CD14-positive monocyte (primary cell): ENCODE measurements at regions not wholly inside any gene's neighbourhood (a gene's known extent, or its start where the extent isn't known, plus 50 kb on each side); places are given as distances from the start of the nearest gene placed in this dataset.

ENCODE experiments used
- DNase-seq, 3 donors: peaks; one replicate each; pipeline ENCODE4 v3.0.0-alpha.2; 2011 to 2022
- H2AFZ ChIP-seq: 2 replicates; pipeline ENCODE4 v1.6.0; 2012; ENCODE audit warnings: mild to moderate bottlenecking, low read depth, low read length, inconsistent platforms; ENCODE audit not compliant: insufficient read depth, poor library complexity, severe bottlenecking
- H3K27ac ChIP-seq, 2 donors: 1 replicate in 1 of 2; 2 replicates in 1 of 2; pipeline ENCODE4 v1.5.1; 2012 to 2013; ENCODE audit warnings: low read length in 2 of 2, control low read depth in 1 of 2, inconsistent platforms in 1 of 2, low read depth in 1 of 2, mild to moderate bottlenecking in 1 of 2
- H3K27me3 ChIP-seq, 2 donors: one replicate each; pipeline versions ENCODE4 v1.6.0 to v1.6.1; 2011 to 2013; ENCODE audit warnings: low read length in 2 of 2; ENCODE audit not compliant: control insufficient read depth in 2 of 2, insufficient read depth in 2 of 2
- H3K36me3 ChIP-seq, 2 donors: replicated peaks in 1 of 2; 1 replicate in 1 of 2; 2 replicates in 1 of 2; pipeline versions ENCODE4 v1.5.1 to v1.6.1; 2012 to 2013; ENCODE audit warnings: low read length in 2 of 2, control low read depth in 1 of 2, inconsistent platforms in 1 of 2, mild to moderate bottlenecking in 1 of 2; ENCODE audit not compliant: insufficient read depth in 2 of 2, control insufficient read depth in 1 of 2
- H3K4me1 ChIP-seq, 2 donors: 1 replicate in 1 of 2; 2 replicates in 1 of 2; pipeline versions ENCODE4 v1.5.1 to v1.6.1; 2012 to 2013; ENCODE audit warnings: low read length in 2 of 2, control low read depth in 1 of 2, inconsistent platforms in 1 of 2, mild to moderate bottlenecking in 1 of 2, moderate library complexity in 1 of 2; ENCODE audit not compliant: insufficient read depth in 2 of 2, control insufficient read depth in 1 of 2
- H3K4me2 ChIP-seq: replicated peaks from 2 replicates; pipeline ENCODE3; 2012; ENCODE audit warnings: low read length, moderate library complexity, mild to moderate bottlenecking; ENCODE audit not compliant: poor library complexity, severe bottlenecking; ENCODE audit errors: extremely low read depth
- H3K4me3 ChIP-seq, 3 experiments: fragments of 200-600 bp in 1 of 3; sonication (generic) in 1 of 3; replicated peaks in 1 of 3; 1 replicate in 2 of 3; 2 replicates in 1 of 3; pipeline ENCODE4 v1.5.1; 2011 to 2013; ENCODE audit warnings: low read length in 3 of 3, mild to moderate bottlenecking in 3 of 3, control low read depth in 2 of 3, low read depth in 2 of 3, inconsistent platforms in 1 of 3, moderate library complexity in 1 of 3
- H3K79me2 ChIP-seq: 2 replicates; pipeline ENCODE4 v1.6.0; 2012; ENCODE audit warnings: mild to moderate bottlenecking, control low read depth, inconsistent platforms, low read length, moderate library complexity; ENCODE audit not compliant: insufficient read depth
- H3K9ac ChIP-seq: 2 replicates; pipeline ENCODE4 v1.6.0; 2017; ENCODE audit warnings: low read length, mild to moderate bottlenecking; ENCODE audit not compliant: insufficient read depth, poor library complexity, severe bottlenecking
- H3K9me3 ChIP-seq, 2 donors: replicated peaks in 1 of 2; 1 replicate in 1 of 2; 2 replicates in 1 of 2; pipeline versions ENCODE4 v1.5.1 to v1.6.1; 2012 to 2013; ENCODE audit warnings: low read length in 2 of 2, control low read depth in 1 of 2; ENCODE audit not compliant: control insufficient read depth in 1 of 2, insufficient read depth in 1 of 2
- H4K20me1 ChIP-seq: 2 replicates; pipeline ENCODE4 v1.6.0; 2012; ENCODE audit warnings: mild to moderate bottlenecking, low read length, control low read depth, moderate library complexity; ENCODE audit not compliant: insufficient read depth
- H3K27ac Mint-ChIP-seq, 7 donors: one replicate each; pipeline ENCODE4 v1.8.0; 2020; ENCODE audit warnings: mild to moderate bottlenecking in 7 of 7, mixed read lengths in 7 of 7, moderate library complexity in 6 of 7, inconsistent platforms in 2 of 7
- H3K27me3 Mint-ChIP-seq, 3 donors: one replicate each; pipeline ENCODE4 v1.8.0; 2021 to 2022; ENCODE audit warnings: low read depth in 3 of 3, mild to moderate bottlenecking in 3 of 3, mixed read lengths in 3 of 3, moderate library complexity in 3 of 3, inconsistent platforms in 1 of 3
- H3K36me3 Mint-ChIP-seq, 2 donors: one replicate each; pipeline ENCODE4 v1.8.0; 2020; ENCODE audit warnings: mixed read lengths in 2 of 2, inconsistent platforms in 1 of 2, mild to moderate bottlenecking in 1 of 2
- H3K4me1 Mint-ChIP-seq: one replicate; pipeline ENCODE4 v1.8.0; 2020; ENCODE audit warnings: mild to moderate bottlenecking, mixed read lengths
- H3K4me3 Mint-ChIP-seq, 2 donors: one replicate each; pipeline ENCODE4 v1.8.0; 2020; ENCODE audit warnings: mild to moderate bottlenecking in 2 of 2, mixed read lengths in 2 of 2, moderate library complexity in 1 of 2
- H3K9me3 Mint-ChIP-seq, 7 donors: one replicate each; pipeline ENCODE4 v1.8.0; 2020 to 2022; ENCODE audit warnings: mixed read lengths in 7 of 7, mild to moderate bottlenecking in 6 of 7, moderate library complexity in 6 of 7, inconsistent platforms in 2 of 7
- WGBS: methylation state at CpG from one replicate; pipeline ENCODE4 v1.1.5; 2013; ENCODE audit warnings: missing lambda C conversion rate; ENCODE audit not compliant: insufficient coverage; 5-methylcytosine and 5-hydroxymethylcytosine counted together
- intact Hi-C, 2 donors: fragments of 100-400 bp; cut with micrococcal nuclease; formaldehyde crosslinking; loops; one replicate each; pipeline versions ENCODE4 v1.15.0 to v1.15.1; 2023
- TF ChIP-seq, protein P1 (sequence below): fragments of 200-600 bp; IDR thresholded peaks from one replicate; pipeline ENCODE4 v1.8.0; 2022; ENCODE audit warnings: antibody characterized with exemption, mild to moderate bottlenecking

- intact Hi-C loops: no loop called here
- Histone ChIP-seq H3K4me3 (no peak overlapping the region), H3K9ac (no peak overlapping the region), H3K27me3 (no peaks in the 10 kb centered on the region), H2AFZ (no peak overlapping the region), H3K27ac (no peak overlapping the region), H4K20me1 (no peaks in the 10 kb centered on the region), H3K9me3 (peaks cover 7 to 21% of the 10 kb centered on the region in 2 donors), H3K4me1 (no peaks in the 10 kb centered on the region), H3K4me2 (no peak overlapping the region), H3K79me2 (no peaks in the 10 kb centered on the region), H3K36me3 (no peaks in the 10 kb centered on the region)
- Mint-ChIP-seq H3K4me3 (no peak overlapping the region), H3K27me3 (peaks cover 0 to 1% (median 0%) of the 10 kb centered on the region in 3 donors), H3K9me3 (peaks cover 3 to 15% (median 11%) of the 10 kb centered on the region in 7 donors), H3K27ac (no peak overlapping the region), H3K4me1 (no peaks in the 10 kb centered on the region), H3K36me3 (no peaks in the 10 kb centered on the region)
- no CpG with 5 or more reads among the region's 2 CpGs for WGBS
- DNase-seq: no peak
- TF ChIP-seq, protein P1, sequence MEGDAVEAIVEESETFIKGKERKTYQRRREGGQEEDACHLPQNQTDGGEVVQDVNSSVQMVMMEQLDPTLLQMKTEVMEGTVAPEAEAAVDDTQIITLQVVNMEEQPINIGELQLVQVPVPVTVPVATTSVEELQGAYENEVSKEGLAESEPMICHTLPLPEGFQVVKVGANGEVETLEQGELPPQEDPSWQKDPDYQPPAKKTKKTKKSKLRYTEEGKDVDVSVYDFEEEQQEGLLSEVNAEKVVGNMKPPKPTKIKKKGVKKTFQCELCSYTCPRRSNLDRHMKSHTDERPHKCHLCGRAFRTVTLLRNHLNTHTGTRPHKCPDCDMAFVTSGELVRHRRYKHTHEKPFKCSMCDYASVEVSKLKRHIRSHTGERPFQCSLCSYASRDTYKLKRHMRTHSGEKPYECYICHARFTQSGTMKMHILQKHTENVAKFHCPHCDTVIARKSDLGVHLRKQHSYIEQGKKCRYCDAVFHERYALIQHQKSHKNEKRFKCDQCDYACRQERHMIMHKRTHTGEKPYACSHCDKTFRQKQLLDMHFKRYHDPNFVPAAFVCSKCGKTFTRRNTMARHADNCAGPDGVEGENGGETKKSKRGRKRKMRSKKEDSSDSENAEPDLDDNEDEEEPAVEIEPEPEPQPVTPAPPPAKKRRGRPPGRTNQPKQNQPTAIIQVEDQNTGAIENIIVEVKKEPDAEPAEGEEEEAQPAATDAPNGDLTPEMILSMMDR: no peak
These were observed 288.9 kb upstream of the DPH6 start for GRCh38 chr15:35834866-35835265.

DNA sequence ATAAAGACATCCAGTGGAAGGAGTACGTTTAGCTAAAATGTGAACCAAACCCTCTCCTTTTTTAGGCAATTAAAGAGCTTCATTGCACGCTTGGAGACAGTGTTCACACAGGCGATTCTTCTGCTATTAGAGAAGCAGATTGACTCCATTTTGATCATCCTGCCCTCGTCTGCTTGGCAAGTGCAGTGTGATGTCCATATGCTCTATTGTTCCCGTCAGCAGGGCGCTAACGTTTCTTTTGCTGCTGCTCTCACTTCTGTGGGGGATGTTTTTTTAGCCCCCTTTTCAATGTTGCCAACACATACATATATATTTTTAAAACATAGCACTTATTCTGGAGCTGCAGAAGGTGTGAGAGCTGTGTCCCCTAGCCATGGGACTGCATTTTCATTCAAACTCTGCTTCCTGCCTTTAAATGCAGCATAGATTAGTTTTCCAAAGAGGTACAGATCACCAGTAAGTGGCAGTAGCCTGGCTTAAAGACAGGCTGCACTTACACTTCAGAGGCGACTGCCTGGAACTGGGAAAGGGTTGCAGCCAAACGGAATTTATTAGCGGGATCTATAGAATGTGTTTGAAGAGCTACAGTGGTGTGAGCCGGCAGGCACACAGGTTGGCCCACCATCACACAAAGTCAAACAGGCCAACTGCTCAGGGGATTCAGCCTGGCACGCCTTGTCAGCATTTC, 292.6 kb upstream of the DPH6 start:
- Histone ChIP-seq H3K9ac (no peak overlapping the region), H3K9me3 (peaks cover 13 to 36% of the 10 kb centered on the region in 2 donors), H3K4me1 (no peaks in the 10 kb centered on the region), H3K4me3 (no peak overlapping the region), H3K36me3 (no peaks in the 10 kb centered on the region), H3K4me2 (no peak overlapping the region), H4K20me1 (no peaks in the 10 kb centered on the region), H3K79me2 (no peaks in the 10 kb centered on the region), H2AFZ (no peak overlapping the region), H3K27ac (no peak overlapping the region), H3K27me3 (no peaks in the 10 kb centered on the region)
- Mint-ChIP-seq H3K36me3 (no peaks in the 10 kb centered on the region), H3K27ac (no peak overlapping the region), H3K4me3 (no peak overlapping the region), H3K4me1 (no peaks in the 10 kb centered on the region), H3K9me3 (peaks cover 0 to 21% (median 7%) of the 10 kb centered on the region in 7 donors), H3K27me3 (no peaks in the 10 kb centered on the region)
- WGBS: 93% methylated on average over 5 of the region's 12 CpGs
- intact Hi-C loops: no loop called here
- TF ChIP-seq, protein P1: no peak
- DNase-seq: no peak
